HCT116 (cell line): ENCODE measurements at regions not wholly inside any gene's neighbourhood (a gene's known extent, or its start where the extent isn't known, plus 50 kb on each side); places are given as distances from the start of the nearest gene placed in this dataset.

Experiments
- ATAC-seq: fragments of 200-7000 bp; cut with Tn5 transposase; 2 replicates; pipeline ENCODE4 v1.9.1; 2020; ENCODE audit warnings: mild to moderate bottlenecking, moderate library complexity
- BruUV-seq: library from RNA; stranded (reverse); fragments of 400-500 nt; replicated peaks from 2 replicates; lab custom pipeline; 2021; lab: Mats Ljungman, UMichigan
- CTCF ChIA-PET: fragments of 300-600 bp; sonication (Branson Sonifier 250); formaldehyde crosslinking; loops from one replicate; lab custom pipeline; 2021; ENCODE audit warnings: antibody characterized with exemption; lab: Charles Lee
- POLR2A ChIA-PET: fragments of 300-600, 350-600 bp; sonication (Branson Sonifier 250); formaldehyde crosslinking; loops from one replicate; lab custom pipeline; 2021; ENCODE audit warnings: antibody characterized with exemption; lab: Charles Lee
- RAD21 ChIA-PET, 2 experiments: fragments of 300-600 bp; sonication (Branson Sonifier 250); formaldehyde crosslinking; loops; one replicate each; lab custom pipeline; 2023; ENCODE audit warnings: low total read pairs in 2 of 2; ENCODE audit not compliant: uncharacterized antibody in 2 of 2, unreplicated experiment in 2 of 2, low non-redundant PET in 1 of 2; lab: Charles Lee
- DNase-seq: peaks from one replicate; pipeline ENCODE4 v3.0.0-alpha.2; 2010; ENCODE audit warnings: low read depth, low spot score
- H2AFZ ChIP-seq: fragments of 200-600 bp; shearing (Covaris generic), sonication (generic); 2 replicates; pipeline ENCODE4 v1.6.1; 2017; ENCODE audit warnings: low read depth, mixed run types, mixed read lengths, antibody characterized with exemption, low read length; ENCODE audit not compliant: poor library complexity, severe bottlenecking
- H3K27ac ChIP-seq: 2 replicates; pipeline ENCODE4 v1.5.1; 2012; ENCODE audit warnings: low read depth, low read length
- H3K27me3 ChIP-seq: fragments of 200-600 bp; sonication (generic); 2 replicates; pipeline ENCODE4 v1.6.1; 2016; ENCODE audit warnings: mixed run types, low read length, mixed read lengths; ENCODE audit not compliant: insufficient read depth
- H3K36me3 ChIP-seq, 2 experiments: fragments of 200-500 bp in 1 of 2; fragments of 200-600 bp in 1 of 2; sonication (Bioruptor generic) in 1 of 2; sonication (generic) in 1 of 2; 2 replicates each; pipeline versions ENCODE4 v1.5.1 to v1.6.1; 2014 to 2016; ENCODE audit warnings: low read length in 2 of 2, inconsistent platforms in 1 of 2, mixed read lengths in 1 of 2, mixed run types in 1 of 2; ENCODE audit not compliant: insufficient read depth in 2 of 2, control insufficient read depth in 1 of 2
- H3K4me1 ChIP-seq, 2 experiments: fragments of 200-600 bp in 1 of 2; sonication (generic) in 1 of 2; 2 replicates each; pipeline versions ENCODE4 v1.5.1 to v1.6.1; 2012 to 2017; ENCODE audit warnings: low read length in 2 of 2, inconsistent platforms in 1 of 2, mild to moderate bottlenecking in 1 of 2, mixed read lengths in 1 of 2, mixed run types in 1 of 2, moderate library complexity in 1 of 2; ENCODE audit not compliant: insufficient read depth in 2 of 2, control insufficient read depth in 1 of 2
- H3K4me2 ChIP-seq: fragments of 200-600 bp; sonication (generic); 2 replicates; pipeline ENCODE4 v1.6.1; 2017; ENCODE audit warnings: mixed run types, low read length, mixed read lengths
- H3K4me3 ChIP-seq, 2 experiments: fragments of 200-600 bp in 1 of 2; sonication (generic) in 1 of 2; replicated peaks in 1 of 2; 2 replicates each; pipeline ENCODE4 v1.5.1; 2011 to 2016; ENCODE audit warnings: low read length in 2 of 2, control low read depth in 1 of 2, low read depth in 1 of 2, mild to moderate bottlenecking in 1 of 2, mixed read lengths in 1 of 2, mixed run types in 1 of 2
- H3K79me2 ChIP-seq: fragments of 200-600 bp; sonication (generic); 2 replicates; pipeline ENCODE4 v1.6.1; 2017; ENCODE audit warnings: mild to moderate bottlenecking, mixed run types, low read length, moderate library complexity, mixed read lengths; ENCODE audit not compliant: insufficient read depth
- H3K9ac ChIP-seq: fragments of 200-600 bp; sonication (generic); 2 replicates; pipeline ENCODE4 v1.6.1; 2016; ENCODE audit warnings: low read length, mixed read lengths
- H3K9me2 ChIP-seq: fragments of 200-600 bp; sonication (generic), shearing (Covaris generic); 2 replicates; pipeline ENCODE4 v1.6.1; 2017; ENCODE audit warnings: mixed run types, mild to moderate bottlenecking, moderate library complexity; ENCODE audit not compliant: insufficient read depth
- H3K9me3 ChIP-seq, 2 experiments: fragments of 200-500 bp in 1 of 2; fragments of 200-600 bp in 1 of 2; sonication (Bioruptor generic) in 1 of 2; sonication (generic) in 1 of 2; 2 replicates each; pipeline ENCODE4 v1.6.1; 2014 to 2017; ENCODE audit warnings: low read length in 2 of 2, mixed read lengths in 2 of 2, inconsistent platforms in 1 of 2, low read depth in 1 of 2, mild to moderate bottlenecking in 1 of 2, mixed run types in 1 of 2, moderate library complexity in 1 of 2; ENCODE audit not compliant: control insufficient read depth in 1 of 2, insufficient read depth in 1 of 2
- H4K20me1 ChIP-seq: fragments of 200-600 bp; sonication (generic), shearing (Covaris generic); 2 replicates; pipeline ENCODE4 v1.6.1; 2017; ENCODE audit warnings: mixed run types, mild to moderate bottlenecking, moderate library complexity; ENCODE audit not compliant: insufficient read depth
- CEBPB ChIP-seq: IDR thresholded peaks from 2 replicates; pipeline ENCODE4 v1.6.1; 2012; ENCODE audit warnings: low read depth
- ELF1 ChIP-seq: IDR thresholded peaks from 2 replicates; pipeline ENCODE4 v1.6.1; 2012; ENCODE audit warnings: low read depth, borderline replicate concordance
- EZH2phosphoT487 ChIP-seq: fragments of 200-600 bp; IDR thresholded peaks from 2 replicates; pipeline ENCODE4 v1.6.1; 2018; ENCODE audit warnings: antibody characterized with exemption, borderline replicate concordance
- JUND ChIP-seq: IDR thresholded peaks from 2 replicates; pipeline ENCODE4 v1.6.1; 2012
- POLR2AphosphoS5 ChIP-seq: IDR thresholded peaks from 2 replicates; pipeline ENCODE4 v1.6.1; 2011; ENCODE audit warnings: mild to moderate bottlenecking, low read depth, low read length, moderate library complexity
- SP1 ChIP-seq: IDR thresholded peaks from 2 replicates; pipeline ENCODE4 v1.6.1; 2012; ENCODE audit warnings: low read depth
- SRF ChIP-seq: IDR thresholded peaks from 2 replicates; pipeline ENCODE4 v1.6.1; 2012; ENCODE audit warnings: low read depth
- intact Hi-C: fragments of 100-400 bp; cut with micrococcal nuclease; formaldehyde crosslinking; loops from 2 replicates; pipeline ENCODE4 v1.10.0; 2022
- TF ChIP-seq, protein P1 (sequence below): IDR thresholded peaks from 2 replicates; pipeline ENCODE4 v1.6.1; 2012; ENCODE audit warnings: low read depth
- TF ChIP-seq, protein P2 (sequence below): IDR thresholded peaks from 2 replicates; pipeline ENCODE4 v1.6.1; 2011; ENCODE audit warnings: mild to moderate bottlenecking, low read length, moderate library complexity; ENCODE audit not compliant: insufficient replicate concordance; ENCODE audit errors: extremely low read depth

DNA sequence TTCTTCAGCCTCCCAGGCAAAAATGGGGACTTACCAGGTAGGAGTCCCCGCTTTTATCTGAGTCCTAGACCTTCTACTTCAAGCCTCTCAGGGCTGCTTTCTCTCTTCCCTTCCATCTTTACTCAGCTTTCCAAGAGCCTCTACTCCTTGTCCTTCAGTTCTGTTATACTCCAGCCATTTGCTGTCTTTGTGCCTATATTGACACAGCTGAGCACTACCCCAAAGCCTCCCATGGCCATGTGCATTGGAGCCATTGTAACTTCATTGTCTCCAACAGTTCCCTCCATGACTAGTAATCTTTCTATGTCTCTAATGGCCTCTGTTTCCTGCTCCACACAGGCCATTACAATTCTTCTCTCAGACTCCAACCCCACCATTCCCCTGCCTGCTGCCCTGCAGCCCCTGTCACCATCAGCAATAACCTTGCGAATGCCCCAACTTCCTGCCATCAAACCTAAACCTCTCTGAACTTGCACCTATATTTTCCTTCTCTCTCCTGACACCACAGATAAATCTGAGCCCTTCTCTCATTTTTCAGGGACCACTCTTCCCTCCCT lies 77.9 kb upstream of the ADPGK start:
- no peaks in the 10 kb centered on the region for H3K9me3 ChIP-seq
- TF ChIP-seq, protein P1, sequence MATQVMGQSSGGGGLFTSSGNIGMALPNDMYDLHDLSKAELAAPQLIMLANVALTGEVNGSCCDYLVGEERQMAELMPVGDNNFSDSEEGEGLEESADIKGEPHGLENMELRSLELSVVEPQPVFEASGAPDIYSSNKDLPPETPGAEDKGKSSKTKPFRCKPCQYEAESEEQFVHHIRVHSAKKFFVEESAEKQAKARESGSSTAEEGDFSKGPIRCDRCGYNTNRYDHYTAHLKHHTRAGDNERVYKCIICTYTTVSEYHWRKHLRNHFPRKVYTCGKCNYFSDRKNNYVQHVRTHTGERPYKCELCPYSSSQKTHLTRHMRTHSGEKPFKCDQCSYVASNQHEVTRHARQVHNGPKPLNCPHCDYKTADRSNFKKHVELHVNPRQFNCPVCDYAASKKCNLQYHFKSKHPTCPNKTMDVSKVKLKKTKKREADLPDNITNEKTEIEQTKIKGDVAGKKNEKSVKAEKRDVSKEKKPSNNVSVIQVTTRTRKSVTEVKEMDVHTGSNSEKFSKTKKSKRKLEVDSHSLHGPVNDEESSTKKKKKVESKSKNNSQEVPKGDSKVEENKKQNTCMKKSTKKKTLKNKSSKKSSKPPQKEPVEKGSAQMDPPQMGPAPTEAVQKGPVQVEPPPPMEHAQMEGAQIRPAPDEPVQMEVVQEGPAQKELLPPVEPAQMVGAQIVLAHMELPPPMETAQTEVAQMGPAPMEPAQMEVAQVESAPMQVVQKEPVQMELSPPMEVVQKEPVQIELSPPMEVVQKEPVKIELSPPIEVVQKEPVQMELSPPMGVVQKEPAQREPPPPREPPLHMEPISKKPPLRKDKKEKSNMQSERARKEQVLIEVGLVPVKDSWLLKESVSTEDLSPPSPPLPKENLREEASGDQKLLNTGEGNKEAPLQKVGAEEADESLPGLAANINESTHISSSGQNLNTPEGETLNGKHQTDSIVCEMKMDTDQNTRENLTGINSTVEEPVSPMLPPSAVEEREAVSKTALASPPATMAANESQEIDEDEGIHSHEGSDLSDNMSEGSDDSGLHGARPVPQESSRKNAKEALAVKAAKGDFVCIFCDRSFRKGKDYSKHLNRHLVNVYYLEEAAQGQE, result no peak
- no peak for TF ChIP-seq SRF
- TF ChIP-seq SP1, result no peak
- no peak for TF ChIP-seq ELF1
- TF ChIP-seq JUND, result no peak
- no peak for TF ChIP-seq POLR2AphosphoS5
- TF ChIP-seq CEBPB, result no peak
- TF ChIP-seq EZH2phosphoT487, result no peak
- TF ChIP-seq, protein P2, sequence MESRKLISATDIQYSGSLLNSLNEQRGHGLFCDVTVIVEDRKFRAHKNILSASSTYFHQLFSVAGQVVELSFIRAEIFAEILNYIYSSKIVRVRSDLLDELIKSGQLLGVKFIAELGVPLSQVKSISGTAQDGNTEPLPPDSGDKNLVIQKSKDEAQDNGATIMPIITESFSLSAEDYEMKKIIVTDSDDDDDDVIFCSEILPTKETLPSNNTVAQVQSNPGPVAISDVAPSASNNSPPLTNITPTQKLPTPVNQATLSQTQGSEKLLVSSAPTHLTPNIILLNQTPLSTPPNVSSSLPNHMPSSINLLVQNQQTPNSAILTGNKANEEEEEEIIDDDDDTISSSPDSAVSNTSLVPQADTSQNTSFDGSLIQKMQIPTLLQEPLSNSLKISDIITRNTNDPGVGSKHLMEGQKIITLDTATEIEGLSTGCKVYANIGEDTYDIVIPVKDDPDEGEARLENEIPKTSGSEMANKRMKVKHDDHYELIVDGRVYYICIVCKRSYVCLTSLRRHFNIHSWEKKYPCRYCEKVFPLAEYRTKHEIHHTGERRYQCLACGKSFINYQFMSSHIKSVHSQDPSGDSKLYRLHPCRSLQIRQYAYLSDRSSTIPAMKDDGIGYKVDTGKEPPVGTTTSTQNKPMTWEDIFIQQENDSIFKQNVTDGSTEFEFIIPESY, result no peak
- TF ChIP-seq, all 23 proteins: peak for 0
- Histone ChIP-seq H3K4me3 (no peak overlapping the region), H3K79me2 (no peaks in the 10 kb centered on the region), H3K36me3 (no peaks in the 10 kb centered on the region), H3K4me1 (no peaks in the 10 kb centered on the region), H4K20me1 (no peaks in the 10 kb centered on the region), H2AFZ (no peak overlapping the region), H3K9ac (no peak overlapping the region), H3K9me2 (no peaks in the 10 kb centered on the region), H3K27me3 (peaks cover 13% of the 10 kb centered on the region; the same call in 1 of the 2 replicates), H3K4me2 (no peak overlapping the region), H3K27ac (no peak overlapping the region)
- ChIA-PET CTCF (no interaction called here), RAD21 (no interaction called here), POLR2A (no interaction called here)
- ATAC-seq (no peak), DNase-seq (no peak)
- BruUV-seq, result no TSS peak
- intact Hi-C loops, result no loop called here
